ENCODE measurements at regions not wholly inside any gene's neighbourhood (a gene's known extent, or its start where the extent isn't known, plus 50 kb on each side); places are given as distances from the start of the nearest gene placed in this dataset.
"Not testable (repeated sequence)": the region's sequence is repeated elsewhere in the genome, so short reads cannot be mapped to it uniquely, and the experiment has no call there.

DNA sequence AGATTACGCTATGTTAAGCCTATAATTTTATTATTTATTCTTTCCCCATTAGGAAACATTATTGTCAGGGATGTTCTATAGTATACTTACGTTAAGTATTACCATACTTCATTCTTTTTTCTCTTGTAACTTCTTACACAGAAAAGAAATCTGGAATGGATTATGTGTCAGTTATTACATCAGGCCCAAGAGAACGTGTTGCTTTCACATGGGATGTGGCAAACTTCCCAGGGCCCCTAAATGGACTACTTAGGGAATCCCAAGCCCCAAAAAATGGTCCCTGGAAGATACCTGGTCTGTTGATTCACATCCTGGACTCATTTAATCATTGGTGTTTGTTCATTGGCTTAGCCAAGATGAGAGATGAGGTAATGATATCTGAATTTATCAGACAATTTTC is 249.8 kb downstream of the NRIP1 start:
- no peak overlapping the region for H3K4me3 ChIP-seq (ENCODE audit: low read length)
- H3K36me3 ChIP-seq (ENCODE audit: insufficient read depth, low read depth, low read length) = no peaks in the 10 kb centered on the region
- no peak overlapping the region for H3K9ac ChIP-seq (ENCODE audit: low read depth, low read length)
- H3K9me3 ChIP-seq (ENCODE audit: insufficient read depth, low read depth, low read length) = peaks cover 12% of the 10 kb centered on the region; the same call in 1 of the 2 replicates
- H3K27me3 ChIP-seq (ENCODE audit: insufficient read depth, low read length) = no peaks in the 10 kb centered on the region
- H3K27ac ChIP-seq (ENCODE audit: low read length) = no peak overlapping the region
- H3K4me1 ChIP-seq (ENCODE audit: insufficient read depth, low read length) = no peaks in the 10 kb centered on the region

DNA sequence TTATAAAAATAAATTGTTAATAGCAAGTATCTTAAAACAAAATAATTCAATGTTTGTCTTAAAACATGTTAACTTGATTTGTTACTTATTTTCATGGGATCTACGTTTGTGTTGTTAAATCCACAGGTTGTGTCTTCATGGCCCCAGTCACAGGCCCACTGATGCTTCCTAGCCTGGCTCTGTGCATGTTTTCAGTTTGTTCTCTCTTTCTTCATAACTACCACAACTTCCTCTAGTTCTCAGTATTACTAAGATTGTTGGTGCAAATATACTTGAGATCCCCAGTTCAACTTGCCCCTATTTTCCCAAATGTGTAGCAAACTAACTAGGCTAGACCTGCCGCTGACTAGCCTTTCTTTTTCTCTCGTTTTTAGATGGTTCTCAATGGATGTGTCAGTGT is 250.5 kb downstream of the NRIP1 start:
- H3K9me3 ChIP-seq (ENCODE audit: insufficient read depth, low read depth, low read length) = peaks cover 12% of the 10 kb centered on the region; the same call in 1 of the 2 replicates
- no peak overlapping the region for H3K4me3 ChIP-seq (ENCODE audit: low read length)
- H3K36me3 ChIP-seq (ENCODE audit: insufficient read depth, low read depth, low read length) = no peaks in the 10 kb centered on the region
- no peaks in the 10 kb centered on the region for H3K27me3 ChIP-seq (ENCODE audit: insufficient read depth, low read length)
- H3K9ac ChIP-seq (ENCODE audit: low read depth, low read length) = no peak overlapping the region
- H3K4me1 ChIP-seq (ENCODE audit: insufficient read depth, low read length) = no peaks in the 10 kb centered on the region
- H3K27ac ChIP-seq (ENCODE audit: low read length) = no peak overlapping the region

DNA sequence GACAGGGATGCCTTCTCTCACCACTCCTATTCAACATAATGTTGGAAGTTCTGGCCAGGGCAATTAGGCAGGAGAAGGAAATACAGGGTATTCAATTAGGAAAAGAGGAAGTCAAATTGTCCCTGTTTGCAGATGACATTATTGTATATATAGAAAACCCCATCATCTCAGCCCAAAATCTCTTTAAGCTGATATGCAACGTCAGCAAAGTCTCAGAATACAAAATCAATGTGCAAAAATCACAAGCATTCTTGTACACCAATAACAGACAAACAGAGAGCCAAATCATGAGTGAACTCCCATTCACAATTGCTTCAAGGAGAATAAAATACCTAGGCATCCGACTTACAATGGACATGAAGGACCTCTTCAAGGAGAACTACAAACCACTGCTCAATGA is 258.1 kb upstream of the SAMSN1 start:
- H3K4me3 ChIP-seq (ENCODE audit: low read length); H3K27me3 ChIP-seq (ENCODE audit: insufficient read depth, low read length); H3K9me3 ChIP-seq (ENCODE audit: insufficient read depth, low read depth, low read length); H3K9ac ChIP-seq (ENCODE audit: low read depth, low read length); H3K27ac ChIP-seq (ENCODE audit: low read length); H3K36me3 ChIP-seq (ENCODE audit: insufficient read depth, low read depth, low read length); H3K4me1 ChIP-seq (ENCODE audit: insufficient read depth, low read length): not testable (repeated sequence)

DNA sequence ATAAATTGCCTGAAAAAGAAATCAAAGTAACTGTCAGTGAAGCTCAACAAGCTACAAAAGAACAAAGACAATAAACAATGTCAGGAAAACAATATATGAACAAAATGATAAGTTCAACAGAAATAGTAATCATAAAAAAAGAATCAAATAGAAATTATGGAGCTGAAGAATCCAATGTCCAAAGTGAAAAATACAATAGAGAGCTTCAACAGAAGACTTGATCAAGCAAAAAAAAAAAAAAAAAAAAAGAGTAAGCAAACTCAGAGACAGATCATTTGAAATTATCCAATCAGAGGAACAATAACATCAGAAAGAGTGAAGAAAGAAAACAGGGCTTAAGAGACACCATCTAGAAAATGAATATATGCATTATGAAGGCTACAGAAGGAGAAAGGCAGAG is 251.4 kb upstream of the SAMSN1 start:
- Histone ChIP-seq H3K4me3 (ENCODE audit: low read length) (no peak overlapping the region), H3K4me1 (ENCODE audit: insufficient read depth, low read length) (no peaks in the 10 kb centered on the region), H3K27ac (ENCODE audit: low read length) (no peak overlapping the region), H3K9me3 (ENCODE audit: insufficient read depth, low read depth, low read length) (peaks cover 8% of the 10 kb centered on the region; the same call in 1 of the 2 replicates), H3K27me3 (ENCODE audit: insufficient read depth, low read length) (no peaks in the 10 kb centered on the region), H3K9ac (ENCODE audit: low read depth, low read length) (no peak overlapping the region), H3K36me3 (ENCODE audit: insufficient read depth, low read depth, low read length) (no peaks in the 10 kb centered on the region)

DNA sequence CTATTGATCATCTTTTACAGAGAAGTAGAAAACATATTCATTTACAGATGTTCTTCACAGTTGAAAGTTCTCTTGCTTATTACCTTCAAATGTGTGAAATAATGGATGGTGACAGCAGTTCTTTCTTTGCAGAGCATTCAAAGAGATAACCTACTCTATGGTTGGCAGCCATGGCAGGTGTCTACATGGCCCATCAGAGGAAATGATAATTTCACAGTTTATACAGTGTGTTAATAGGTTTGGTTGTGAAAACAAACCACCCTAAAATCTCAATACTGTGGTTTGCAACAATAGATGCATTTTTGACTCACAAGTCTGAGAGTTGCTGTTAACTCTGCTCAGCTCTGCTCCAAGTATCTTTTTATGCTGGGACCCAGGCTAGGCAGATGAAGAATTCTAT is 241.2 kb upstream of the SAMSN1 start:
- Histone ChIP-seq H3K9ac (ENCODE audit: low read depth, low read length) (no peak overlapping the region), H3K27ac (ENCODE audit: low read length) (no peak overlapping the region), H3K36me3 (ENCODE audit: insufficient read depth, low read depth, low read length) (no peaks in the 10 kb centered on the region), H3K27me3 (ENCODE audit: insufficient read depth, low read length) (no peaks in the 10 kb centered on the region), H3K9me3 (ENCODE audit: insufficient read depth, low read depth, low read length) (no peaks in the 10 kb centered on the region), H3K4me3 (ENCODE audit: low read length) (no peak overlapping the region), H3K4me1 (ENCODE audit: insufficient read depth, low read length) (no peaks in the 10 kb centered on the region)

DNA sequence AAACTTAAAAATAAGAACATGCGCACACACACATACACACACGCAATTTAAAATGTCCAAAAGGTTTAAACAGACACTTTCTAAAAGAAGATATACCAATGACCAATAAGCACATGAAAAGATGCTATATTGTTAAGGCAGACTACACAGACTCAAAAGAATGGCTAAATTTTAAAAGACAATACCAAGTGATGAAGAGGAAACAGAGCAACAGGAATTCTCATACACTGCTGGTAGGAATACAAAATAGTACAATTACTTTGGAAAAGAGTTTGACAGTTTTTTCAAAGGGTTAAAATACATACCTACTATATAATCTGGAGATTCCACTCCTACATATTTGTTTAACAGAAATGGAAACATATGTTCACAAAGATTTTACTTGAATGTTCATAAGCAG is 239.6 kb upstream of the SAMSN1 start:
- Histone ChIP-seq H3K27ac (ENCODE audit: low read length) (no peak overlapping the region), H3K9ac (ENCODE audit: low read depth, low read length) (no peak overlapping the region)

DNA sequence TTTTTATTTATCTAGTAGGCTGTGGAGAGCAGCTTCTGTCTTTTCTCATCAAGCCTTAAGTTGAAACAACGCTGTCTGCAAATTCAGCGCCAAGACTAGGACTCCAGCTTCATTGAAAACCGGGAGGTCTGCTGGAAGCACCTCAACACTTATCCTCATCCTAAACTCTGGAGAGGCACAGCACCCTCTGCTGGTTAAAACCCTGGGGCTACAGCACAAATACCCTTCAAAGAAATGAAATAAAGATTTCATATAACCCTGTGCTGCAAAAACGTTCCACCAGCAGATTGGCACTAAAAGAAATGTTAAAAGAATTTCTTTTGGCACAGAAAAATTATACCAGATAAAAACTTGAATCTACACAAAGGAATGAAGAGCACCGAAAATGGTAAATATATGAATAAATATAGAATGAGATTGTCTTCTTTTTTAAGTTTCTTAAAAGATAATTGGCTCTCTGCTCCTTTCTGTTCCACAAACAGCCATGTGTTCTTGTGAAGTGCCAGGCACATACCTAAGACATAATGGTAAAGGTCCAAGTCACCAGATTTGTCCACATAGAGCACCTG is 227.7 kb upstream of the SAMSN1 start:
- peaks cover 1% of the 10 kb centered on the region; the same call in 1 of the 2 replicates for H3K9me3 ChIP-seq (ENCODE audit: insufficient read depth, low read depth, low read length)
- no peaks in the 10 kb centered on the region for H3K4me1 ChIP-seq (ENCODE audit: insufficient read depth, low read length)
- no peaks in the 10 kb centered on the region for H3K27me3 ChIP-seq (ENCODE audit: insufficient read depth, low read length)
- H3K27ac ChIP-seq (ENCODE audit: low read length) = no peak overlapping the region
- no peak overlapping the region for H3K4me3 ChIP-seq (ENCODE audit: low read length)
- no peak overlapping the region for H3K9ac ChIP-seq (ENCODE audit: low read depth, low read length)
- no peaks in the 10 kb centered on the region for H3K36me3 ChIP-seq (ENCODE audit: insufficient read depth, low read depth, low read length)

More for the DNA sequence above, 239.6 kb upstream of the SAMSN1 start:
- no peak overlapping the region for H3K4me3 ChIP-seq (ENCODE audit: low read length)
- no peaks in the 10 kb centered on the region for H3K27me3 ChIP-seq (ENCODE audit: insufficient read depth, low read length)
- no peaks in the 10 kb centered on the region for H3K36me3 ChIP-seq (ENCODE audit: insufficient read depth, low read depth, low read length)
- no peaks in the 10 kb centered on the region for H3K9me3 ChIP-seq (ENCODE audit: insufficient read depth, low read depth, low read length)
- H3K4me1 ChIP-seq (ENCODE audit: insufficient read depth, low read length) = no peaks in the 10 kb centered on the region

DNA sequence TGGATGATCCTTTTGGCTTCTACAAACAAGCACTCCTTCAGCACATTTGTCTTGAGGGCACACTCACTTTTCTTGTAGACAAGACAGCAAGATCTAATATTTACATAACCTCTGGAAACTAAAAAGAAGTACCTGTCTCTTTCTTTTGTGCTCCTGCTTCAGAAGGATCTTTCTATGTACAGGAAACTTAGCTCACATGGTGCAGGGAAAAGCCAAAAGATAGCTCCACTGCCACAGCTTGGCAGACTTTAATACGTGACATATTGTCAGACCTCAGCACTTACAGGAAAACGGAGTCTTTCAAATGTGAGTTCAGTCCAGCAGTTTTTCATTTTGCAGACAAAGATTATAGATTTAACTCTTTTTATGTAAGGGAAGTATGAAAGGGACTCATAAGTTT is 225.5 kb upstream of the SAMSN1 start:
- Histone ChIP-seq H3K9me3 (ENCODE audit: insufficient read depth, low read depth, low read length) (no peaks in the 10 kb centered on the region), H3K9ac (ENCODE audit: low read depth, low read length) (no peak overlapping the region), H3K36me3 (ENCODE audit: insufficient read depth, low read depth, low read length) (no peaks in the 10 kb centered on the region), H3K4me1 (ENCODE audit: insufficient read depth, low read length) (no peaks in the 10 kb centered on the region), H3K4me3 (ENCODE audit: low read length) (no peak overlapping the region), H3K27me3 (ENCODE audit: insufficient read depth, low read length) (no peaks in the 10 kb centered on the region), H3K27ac (ENCODE audit: low read length) (no peak overlapping the region)

DNA sequence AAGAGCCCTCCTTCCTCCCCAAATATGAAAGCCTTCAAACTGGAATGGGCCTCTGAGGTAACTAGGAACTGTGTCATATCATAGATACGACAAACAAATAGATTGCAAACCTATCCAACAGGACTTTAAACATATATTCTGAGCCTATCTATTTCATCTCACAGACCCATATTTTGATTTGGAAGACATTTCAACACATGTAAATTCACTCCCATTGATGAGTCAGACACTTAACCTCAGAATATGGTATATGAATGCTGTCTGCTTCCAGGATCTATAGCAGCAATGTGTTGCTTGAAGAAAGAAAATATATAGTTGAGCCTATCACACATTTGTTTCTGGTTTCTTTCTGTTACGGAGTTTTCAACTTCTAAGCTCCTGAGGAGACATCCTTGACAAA is 221.9 kb upstream of the SAMSN1 start:
- Histone ChIP-seq H3K36me3 (ENCODE audit: insufficient read depth, low read depth, low read length) (no peaks in the 10 kb centered on the region), H3K9me3 (ENCODE audit: insufficient read depth, low read depth, low read length) (no peaks in the 10 kb centered on the region), H3K9ac (ENCODE audit: low read depth, low read length) (no peak overlapping the region), H3K4me1 (ENCODE audit: insufficient read depth, low read length) (no peaks in the 10 kb centered on the region), H3K27ac (ENCODE audit: low read length) (no peak overlapping the region), H3K4me3 (ENCODE audit: low read length) (no peak overlapping the region), H3K27me3 (ENCODE audit: insufficient read depth, low read length) (no peaks in the 10 kb centered on the region)

DNA sequence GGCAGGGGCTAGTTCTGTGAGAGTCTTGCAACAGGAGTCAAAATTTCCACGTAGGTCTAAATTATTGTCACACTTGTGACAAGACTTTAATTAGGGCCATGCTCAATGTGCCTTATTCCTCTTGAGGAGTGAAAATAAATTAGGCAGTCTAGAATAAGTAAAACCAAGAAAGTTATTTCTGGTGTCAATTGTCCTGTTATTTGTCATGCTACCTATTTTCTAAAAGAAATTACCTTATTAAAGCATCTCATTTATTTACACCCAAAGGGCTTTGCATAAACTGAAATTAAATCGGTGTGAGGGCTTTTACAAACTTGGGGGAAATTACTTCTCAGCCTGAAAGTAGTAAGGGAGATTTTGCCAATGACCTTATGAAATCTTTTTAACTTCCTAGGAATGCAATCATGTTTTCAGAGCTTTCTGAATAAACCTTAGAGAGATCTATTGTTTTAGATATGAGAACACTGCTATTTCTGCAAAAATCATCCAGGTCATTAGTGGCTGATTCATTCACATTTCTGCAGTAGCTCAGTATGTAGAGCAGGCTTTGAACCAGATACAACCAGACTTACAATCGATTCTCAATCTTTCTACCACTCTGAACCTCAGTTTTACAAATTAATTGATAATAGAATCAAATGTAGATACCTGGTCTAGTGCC is 221.2 kb upstream of the SAMSN1 start:
- Histone ChIP-seq H3K9ac (ENCODE audit: low read depth, low read length) (no peak overlapping the region), H3K36me3 (ENCODE audit: insufficient read depth, low read depth, low read length) (no peaks in the 10 kb centered on the region), H3K4me3 (ENCODE audit: low read length) (no peak overlapping the region), H3K27me3 (ENCODE audit: insufficient read depth, low read length) (no peaks in the 10 kb centered on the region), H3K4me1 (ENCODE audit: insufficient read depth, low read length) (no peaks in the 10 kb centered on the region), H3K9me3 (ENCODE audit: insufficient read depth, low read depth, low read length) (no peaks in the 10 kb centered on the region), H3K27ac (ENCODE audit: low read length) (no peak overlapping the region)

DNA sequence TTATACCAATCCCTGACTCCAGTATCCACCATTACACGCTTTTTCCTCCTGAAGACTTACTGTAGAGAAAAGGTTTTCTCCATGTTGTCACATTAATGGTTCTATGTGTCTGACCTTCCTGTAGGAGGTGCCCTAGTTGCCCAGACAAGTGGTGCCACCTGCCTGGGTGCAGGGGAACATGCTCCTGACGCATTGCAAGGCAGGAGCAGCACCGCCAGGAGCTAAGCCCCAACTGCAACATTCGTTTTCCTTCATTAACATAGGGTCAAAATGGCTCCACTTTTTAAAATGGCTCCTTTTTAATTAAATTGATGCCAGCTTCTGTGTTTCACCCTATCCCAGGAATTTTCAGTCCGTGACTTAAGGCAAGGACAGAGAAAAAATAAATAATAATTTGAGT is 220.1 kb upstream of the SAMSN1 start:
- H3K36me3 ChIP-seq (ENCODE audit: insufficient read depth, low read depth, low read length) = no peaks in the 10 kb centered on the region
- no peak overlapping the region for H3K4me3 ChIP-seq (ENCODE audit: low read length)
- no peaks in the 10 kb centered on the region for H3K9me3 ChIP-seq (ENCODE audit: insufficient read depth, low read depth, low read length)
- no peaks in the 10 kb centered on the region for H3K27me3 ChIP-seq (ENCODE audit: insufficient read depth, low read length)
- no peaks in the 10 kb centered on the region for H3K4me1 ChIP-seq (ENCODE audit: insufficient read depth, low read length)
- H3K9ac ChIP-seq (ENCODE audit: low read depth, low read length) = no peak overlapping the region
- no peak overlapping the region for H3K27ac ChIP-seq (ENCODE audit: low read length)

DNA sequence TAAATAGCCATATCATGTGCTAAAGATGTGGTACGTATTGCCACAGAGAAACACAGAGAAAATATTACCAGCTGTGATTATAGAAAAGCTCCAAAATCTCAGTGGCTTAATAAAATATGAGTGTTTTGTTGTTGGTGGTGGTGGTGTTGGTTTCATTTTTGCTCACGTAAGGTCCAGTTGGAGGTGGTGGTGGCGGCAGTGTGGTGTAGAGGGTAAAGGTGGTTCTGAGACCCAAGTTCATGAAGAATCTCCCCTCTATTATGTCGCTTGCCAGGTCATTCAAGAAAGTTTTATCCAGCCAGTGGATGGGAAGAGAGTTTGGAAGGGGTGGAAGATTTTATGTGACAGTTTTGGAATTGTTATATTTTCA is 217.6 kb upstream of the SAMSN1 start:
- Histone ChIP-seq H3K27ac (ENCODE audit: low read length) (no peak overlapping the region), H3K4me1 (ENCODE audit: insufficient read depth, low read length) (no peaks in the 10 kb centered on the region), H3K27me3 (ENCODE audit: insufficient read depth, low read length) (no peaks in the 10 kb centered on the region), H3K9me3 (ENCODE audit: insufficient read depth, low read depth, low read length) (no peaks in the 10 kb centered on the region), H3K4me3 (ENCODE audit: low read length) (no peak overlapping the region), H3K36me3 (ENCODE audit: insufficient read depth, low read depth, low read length) (no peaks in the 10 kb centered on the region), H3K9ac (ENCODE audit: low read depth, low read length) (no peak overlapping the region)

All from iPS-20b (cell line).